Adrenal gland (tissue), 5 donors: ENCODE measurements at regions not wholly inside any gene's neighbourhood (a gene's known extent, or its start where the extent isn't known, plus 50 kb on each side); places are given as distances from the start of the nearest gene placed in this dataset.

ENCODE experiments used
- POLR2A ChIP-seq, 2 donors: fragments of 450-650 bp; IDR thresholded peaks; one replicate each; pipeline ENCODE4 v1.6.1; 2017; ENCODE audit warnings: antibody characterized with exemption in 2 of 2, mild to moderate bottlenecking in 2 of 2, moderate library complexity in 1 of 2
- TF ChIP-seq, protein P1 (sequence below), 6 experiments: fragments of 450-650 bp in 4 of 6; fragments of 200-600 bp in 2 of 6; sonication (generic) in 1 of 6; IDR thresholded peaks; 1 replicate in 5 of 6; 2 replicates in 1 of 6; pipeline versions ENCODE4 v1.5.1 to v1.8.0; 2016 to 2021; ENCODE audit warnings: antibody characterized with exemption in 6 of 6, mild to moderate bottlenecking in 2 of 6, moderate library complexity in 1 of 6
- donor health status: DM: no; HTN: no; CAD: no.

DNA sequence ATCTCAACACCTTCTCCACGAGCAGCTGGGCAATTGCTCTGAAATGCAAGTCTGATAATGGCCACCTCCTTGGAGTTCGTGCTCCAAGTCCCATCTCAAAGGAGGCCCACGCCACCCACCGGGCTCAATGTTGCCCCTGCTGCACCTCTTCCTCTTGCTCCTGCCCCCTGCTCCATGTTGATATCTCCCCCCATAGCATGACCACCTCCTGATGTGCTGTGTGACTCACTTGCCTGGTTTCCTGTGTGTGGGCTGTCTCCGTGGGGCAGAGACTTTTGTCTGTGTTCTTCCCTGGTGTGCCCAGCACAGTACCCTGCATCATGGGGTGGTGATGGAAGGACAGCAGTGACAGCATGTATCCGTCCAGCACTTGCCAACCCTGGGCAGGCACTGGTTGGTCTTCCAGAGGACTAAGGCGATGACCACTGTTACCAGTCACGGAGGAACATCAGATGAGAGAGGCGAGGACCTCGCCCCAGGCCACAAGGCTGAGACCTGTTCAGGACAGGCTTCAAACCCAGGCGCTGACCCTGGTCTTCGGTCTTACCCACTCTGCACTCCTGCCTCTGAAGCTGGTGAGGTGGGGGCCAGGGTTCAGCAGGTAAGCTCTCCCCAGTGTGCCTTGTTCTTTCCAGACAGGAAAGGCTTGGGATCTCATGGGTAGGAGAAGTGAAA, 104.6 kb upstream of the LRPAP1 start:
- TF ChIP-seq, protein P1, sequence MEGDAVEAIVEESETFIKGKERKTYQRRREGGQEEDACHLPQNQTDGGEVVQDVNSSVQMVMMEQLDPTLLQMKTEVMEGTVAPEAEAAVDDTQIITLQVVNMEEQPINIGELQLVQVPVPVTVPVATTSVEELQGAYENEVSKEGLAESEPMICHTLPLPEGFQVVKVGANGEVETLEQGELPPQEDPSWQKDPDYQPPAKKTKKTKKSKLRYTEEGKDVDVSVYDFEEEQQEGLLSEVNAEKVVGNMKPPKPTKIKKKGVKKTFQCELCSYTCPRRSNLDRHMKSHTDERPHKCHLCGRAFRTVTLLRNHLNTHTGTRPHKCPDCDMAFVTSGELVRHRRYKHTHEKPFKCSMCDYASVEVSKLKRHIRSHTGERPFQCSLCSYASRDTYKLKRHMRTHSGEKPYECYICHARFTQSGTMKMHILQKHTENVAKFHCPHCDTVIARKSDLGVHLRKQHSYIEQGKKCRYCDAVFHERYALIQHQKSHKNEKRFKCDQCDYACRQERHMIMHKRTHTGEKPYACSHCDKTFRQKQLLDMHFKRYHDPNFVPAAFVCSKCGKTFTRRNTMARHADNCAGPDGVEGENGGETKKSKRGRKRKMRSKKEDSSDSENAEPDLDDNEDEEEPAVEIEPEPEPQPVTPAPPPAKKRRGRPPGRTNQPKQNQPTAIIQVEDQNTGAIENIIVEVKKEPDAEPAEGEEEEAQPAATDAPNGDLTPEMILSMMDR (IDR thresholded peaks at IDR 0.05): no peak
- no peak for TF ChIP-seq POLR2A (IDR thresholded peaks at IDR 0.05)
